HepG2 (cell line): ENCODE measurements at regions not wholly inside any gene's neighbourhood (a gene's known extent, or its start where the extent isn't known, plus 50 kb on each side); places are given as distances from the start of the nearest gene placed in this dataset.

Source experiments
- ATRX ChIP-seq: sonication (generic); formaldehyde crosslinking; IDR thresholded peaks from 2 replicates; pipeline ENCODE4 v1.4.0; 2020; ENCODE audit warnings: missing genetic modification reagents, borderline replicate concordance
- CCAR2 ChIP-seq: fragments of 200-400 bp; formaldehyde crosslinking; optimal IDR thresholded peaks from 2 replicates; pipeline ENCODE3; 2018; ENCODE audit warnings: low read depth, mild to moderate bottlenecking, low read length, moderate library complexity
- NONO ChIP-seq, 2 experiments: fragments of 450-650 bp in 1 of 2; sonication (generic) in 1 of 2; formaldehyde crosslinking in 1 of 2; IDR thresholded peaks in 1 of 2; conservative IDR thresholded peaks in 1 of 2; 2 replicates each; pipeline versions ENCODE4 v1.6.1 to v1.8.0; 2017 to 2022; ENCODE audit warnings: mild to moderate bottlenecking in 1 of 2, missing genetic modification reagents in 1 of 2, moderate library complexity in 1 of 2
- SMAD1 ChIP-seq: sonication (generic); formaldehyde crosslinking; IDR thresholded peaks from 2 replicates; pipeline ENCODE4 v1.4.0; 2020; ENCODE audit warnings: missing genetic modification reagents, low read depth, mild to moderate bottlenecking, borderline replicate concordance
- TAF1 ChIP-seq: sonication (generic); formaldehyde crosslinking; IDR thresholded peaks from 2 replicates; pipeline ENCODE4 v1.4.0; 2020; ENCODE audit warnings: missing genetic modification reagents
- ZBTB4 ChIP-seq: sonication (generic); formaldehyde crosslinking; IDR thresholded peaks from 2 replicates; pipeline ENCODE4 v1.4.0; 2020; ENCODE audit warnings: missing genetic modification reagents, mild to moderate bottlenecking, borderline replicate concordance
- ZBTB7A ChIP-seq: sonication (generic); formaldehyde crosslinking; IDR thresholded peaks from 2 replicates; pipeline ENCODE4 v1.8.0; 2022; ENCODE audit warnings: mild to moderate bottlenecking, missing genetic modification reagents
- ZFP1 ChIP-seq: IDR thresholded peaks from 2 replicates; pipeline ENCODE4 v1.6.1; 2016
- ZFX ChIP-seq: sonication (generic); formaldehyde crosslinking; IDR thresholded peaks from 2 replicates; pipeline ENCODE4 v1.4.0; 2020; ENCODE audit warnings: mild to moderate bottlenecking, low read depth, missing genetic modification reagents, moderate library complexity
- ZNF292 ChIP-seq: sonication (generic); formaldehyde crosslinking; IDR thresholded peaks from 2 replicates; pipeline ENCODE4 v1.8.1; 2022; ENCODE audit warnings: mild to moderate bottlenecking, low read depth, missing genetic modification reagents, borderline replicate concordance
- ZNF431 ChIP-seq: sonication (generic); formaldehyde crosslinking; IDR thresholded peaks from 2 replicates; pipeline ENCODE4 v1.9.0; 2022; ENCODE audit warnings: missing genetic modification reagents, low read depth, mild to moderate bottlenecking, borderline replicate concordance
- TF ChIP-seq, protein P1 (sequence below): sonication (generic); formaldehyde crosslinking; IDR thresholded peaks from 2 replicates; pipeline ENCODE4 v1.5.0; 2020; ENCODE audit warnings: missing genetic modification reagents
- TF ChIP-seq, protein P2 (sequence below): sonication (generic); formaldehyde crosslinking; IDR thresholded peaks from 2 replicates; pipeline ENCODE4 v1.4.0; 2020; ENCODE audit warnings: missing genetic modification reagents, borderline replicate concordance
- TF ChIP-seq, protein P3 (sequence below): sonication (generic); formaldehyde crosslinking; IDR thresholded peaks from 2 replicates; pipeline ENCODE4 v1.9.0; 2022; ENCODE audit warnings: missing genetic modification reagents, mild to moderate bottlenecking, borderline replicate concordance

GRCh38 chrY:7729318-7730011 is 817.9 kb upstream of the AMELY start:
- TF ChIP-seq NONO (IDR thresholded peaks at IDR 0.05), result no peak
- no peak for TF ChIP-seq NONO (CRISPR knock-in tag; conservative IDR thresholded peaks at IDR 0.05)
- TF ChIP-seq, protein P1, sequence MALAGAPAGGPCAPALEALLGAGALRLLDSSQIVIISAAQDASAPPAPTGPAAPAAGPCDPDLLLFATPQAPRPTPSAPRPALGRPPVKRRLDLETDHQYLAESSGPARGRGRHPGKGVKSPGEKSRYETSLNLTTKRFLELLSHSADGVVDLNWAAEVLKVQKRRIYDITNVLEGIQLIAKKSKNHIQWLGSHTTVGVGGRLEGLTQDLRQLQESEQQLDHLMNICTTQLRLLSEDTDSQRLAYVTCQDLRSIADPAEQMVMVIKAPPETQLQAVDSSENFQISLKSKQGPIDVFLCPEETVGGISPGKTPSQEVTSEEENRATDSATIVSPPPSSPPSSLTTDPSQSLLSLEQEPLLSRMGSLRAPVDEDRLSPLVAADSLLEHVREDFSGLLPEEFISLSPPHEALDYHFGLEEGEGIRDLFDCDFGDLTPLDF (CRISPR knock-in tag), result no peak
- TF ChIP-seq ZFX (CRISPR knock-in tag), result no peak
- TF ChIP-seq ATRX (CRISPR knock-in tag), result no peak
- TF ChIP-seq, protein P2, sequence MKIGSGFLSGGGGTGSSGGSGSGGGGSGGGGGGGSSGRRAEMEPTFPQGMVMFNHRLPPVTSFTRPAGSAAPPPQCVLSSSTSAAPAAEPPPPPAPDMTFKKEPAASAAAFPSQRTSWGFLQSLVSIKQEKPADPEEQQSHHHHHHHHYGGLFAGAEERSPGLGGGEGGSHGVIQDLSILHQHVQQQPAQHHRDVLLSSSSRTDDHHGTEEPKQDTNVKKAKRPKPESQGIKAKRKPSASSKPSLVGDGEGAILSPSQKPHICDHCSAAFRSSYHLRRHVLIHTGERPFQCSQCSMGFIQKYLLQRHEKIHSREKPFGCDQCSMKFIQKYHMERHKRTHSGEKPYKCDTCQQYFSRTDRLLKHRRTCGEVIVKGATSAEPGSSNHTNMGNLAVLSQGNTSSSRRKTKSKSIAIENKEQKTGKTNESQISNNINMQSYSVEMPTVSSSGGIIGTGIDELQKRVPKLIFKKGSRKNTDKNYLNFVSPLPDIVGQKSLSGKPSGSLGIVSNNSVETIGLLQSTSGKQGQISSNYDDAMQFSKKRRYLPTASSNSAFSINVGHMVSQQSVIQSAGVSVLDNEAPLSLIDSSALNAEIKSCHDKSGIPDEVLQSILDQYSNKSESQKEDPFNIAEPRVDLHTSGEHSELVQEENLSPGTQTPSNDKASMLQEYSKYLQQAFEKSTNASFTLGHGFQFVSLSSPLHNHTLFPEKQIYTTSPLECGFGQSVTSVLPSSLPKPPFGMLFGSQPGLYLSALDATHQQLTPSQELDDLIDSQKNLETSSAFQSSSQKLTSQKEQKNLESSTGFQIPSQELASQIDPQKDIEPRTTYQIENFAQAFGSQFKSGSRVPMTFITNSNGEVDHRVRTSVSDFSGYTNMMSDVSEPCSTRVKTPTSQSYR (CRISPR knock-in tag), result no peak
- TF ChIP-seq CCAR2, result no peak
- TF ChIP-seq ZBTB4, result no peak
- TF ChIP-seq ZBTB7A (CRISPR knock-in tag), result no peak
- TF ChIP-seq TAF1 (CRISPR knock-in tag), result no peak
- no peak for TF ChIP-seq ZNF292
- no peak for TF ChIP-seq ZFP1 (CRISPR knock-in tag)
- TF ChIP-seq, protein P3, sequence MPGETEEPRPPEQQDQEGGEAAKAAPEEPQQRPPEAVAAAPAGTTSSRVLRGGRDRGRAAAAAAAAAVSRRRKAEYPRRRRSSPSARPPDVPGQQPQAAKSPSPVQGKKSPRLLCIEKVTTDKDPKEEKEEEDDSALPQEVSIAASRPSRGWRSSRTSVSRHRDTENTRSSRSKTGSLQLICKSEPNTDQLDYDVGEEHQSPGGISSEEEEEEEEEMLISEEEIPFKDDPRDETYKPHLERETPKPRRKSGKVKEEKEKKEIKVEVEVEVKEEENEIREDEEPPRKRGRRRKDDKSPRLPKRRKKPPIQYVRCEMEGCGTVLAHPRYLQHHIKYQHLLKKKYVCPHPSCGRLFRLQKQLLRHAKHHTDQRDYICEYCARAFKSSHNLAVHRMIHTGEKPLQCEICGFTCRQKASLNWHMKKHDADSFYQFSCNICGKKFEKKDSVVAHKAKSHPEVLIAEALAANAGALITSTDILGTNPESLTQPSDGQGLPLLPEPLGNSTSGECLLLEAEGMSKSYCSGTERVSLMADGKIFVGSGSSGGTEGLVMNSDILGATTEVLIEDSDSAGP (CRISPR knock-in tag), result no peak
- TF ChIP-seq ZNF431 (CRISPR knock-in tag), result no peak
- no peak for TF ChIP-seq SMAD1
